PC-9 (cell line): ENCODE measurements at regions not wholly inside any gene's neighbourhood (a gene's known extent, or its start where the extent isn't known, plus 50 kb on each side); places are given as distances from the start of the nearest gene placed in this dataset.

Source experiments
- BruUV-seq: library from RNA; stranded (reverse); fragments of 400-500 nt; replicated peaks from 2 replicates; lab custom pipeline; 2021; lab: Mats Ljungman, UMichigan
- CTCF ChIA-PET: fragments of 300-600 bp; sonication (Branson Sonifier 250); formaldehyde crosslinking; loops from one replicate; lab custom pipeline; 2022; ENCODE audit warnings: antibody characterized with exemption; lab: Charles Lee
- POLR2A ChIA-PET: fragments of 300-600 bp; sonication (Branson Sonifier 250); formaldehyde crosslinking; loops from one replicate; lab custom pipeline; 2022; ENCODE audit warnings: antibody characterized with exemption; ENCODE audit not compliant: unreplicated experiment; lab: Charles Lee
- DNase-seq, 2 experiments: peaks; one replicate each; pipeline versions ENCODE4 v3.0.0 to v3.0.0-alpha.2; 2015 to 2022; ENCODE audit warnings: mixed read lengths in 1 of 2
- H2AFZ ChIP-seq: fragments of 200-600 bp; sonication (generic); 2 replicates; pipeline ENCODE4 v1.8.1; 2017; ENCODE audit warnings: antibody characterized with exemption
- H3F3A ChIP-seq: fragments of 200-600 bp; sonication (generic); 2 replicates; pipeline ENCODE4 v1.8.1; 2017; ENCODE audit warnings: antibody characterized with exemption, mild to moderate bottlenecking, low read depth; ENCODE audit not compliant: insufficient read depth
- H3K27ac ChIP-seq: fragments of 200-600 bp; sonication (generic); 2 replicates; pipeline ENCODE4 v1.6.1; 2016; ENCODE audit warnings: mixed run types
- H3K27me3 ChIP-seq: fragments of 200-600 bp; sonication (generic); 2 replicates; pipeline ENCODE4 v1.6.1; 2016; ENCODE audit warnings: low read depth, mixed run types; ENCODE audit not compliant: insufficient read depth
- H3K36me3 ChIP-seq: fragments of 200-600 bp; sonication (generic); 2 replicates; pipeline ENCODE4 v1.6.1; 2016; ENCODE audit warnings: low read depth, mixed run types
- H3K4me1 ChIP-seq: fragments of 200-600 bp; sonication (generic); replicated peaks from 2 replicates; pipeline ENCODE4 v1.6.1; 2016; ENCODE audit warnings: mixed run types; ENCODE audit not compliant: insufficient read depth
- H3K4me2 ChIP-seq: fragments of 200-600 bp; sonication (generic); 2 replicates; pipeline ENCODE4 v1.6.1; 2017; ENCODE audit warnings: mixed run types
- H3K4me3 ChIP-seq: fragments of 200-600 bp; sonication (generic); 2 replicates; pipeline ENCODE4 v1.6.1; 2016; ENCODE audit warnings: mixed run types
- H3K79me2 ChIP-seq: fragments of 200-600 bp; sonication (generic); 2 replicates; pipeline ENCODE4 v1.6.1; 2017; ENCODE audit warnings: low read depth, mixed run types
- H3K9me2 ChIP-seq: fragments of 200-600 bp; sonication (generic); 2 replicates; pipeline ENCODE4 v1.8.1; 2017; ENCODE audit warnings: mild to moderate bottlenecking; ENCODE audit not compliant: insufficient read depth
- H3K9me3 ChIP-seq: fragments of 200-600 bp; sonication (generic); 2 replicates; pipeline ENCODE4 v1.8.1; 2016; ENCODE audit warnings: low read depth; ENCODE audit not compliant: insufficient read depth
- H4K20me1 ChIP-seq: fragments of 200-600 bp; sonication (generic); 2 replicates; pipeline ENCODE4 v1.8.1; 2017; ENCODE audit not compliant: insufficient read depth
- EZH2 ChIP-seq: fragments of 200-600 bp; sonication (generic); IDR thresholded peaks from 2 replicates; pipeline ENCODE4 v1.8.0; 2017; ENCODE audit warnings: antibody characterized with exemption, low read depth
- intact Hi-C: fragments of 100-400 bp; cut with micrococcal nuclease; formaldehyde crosslinking; loops from one replicate; pipeline ENCODE4 v1.10.0; 2022; ENCODE audit not compliant: unreplicated experiment
- TF ChIP-seq, protein P1 (sequence below): fragments of 200-600 bp; sonication (generic); conservative IDR thresholded peaks from 2 replicates; pipeline ENCODE4 v1.6.1; 2017; ENCODE audit warnings: mixed run types, antibody characterized with exemption, mild to moderate bottlenecking, moderate library complexity

DNA sequence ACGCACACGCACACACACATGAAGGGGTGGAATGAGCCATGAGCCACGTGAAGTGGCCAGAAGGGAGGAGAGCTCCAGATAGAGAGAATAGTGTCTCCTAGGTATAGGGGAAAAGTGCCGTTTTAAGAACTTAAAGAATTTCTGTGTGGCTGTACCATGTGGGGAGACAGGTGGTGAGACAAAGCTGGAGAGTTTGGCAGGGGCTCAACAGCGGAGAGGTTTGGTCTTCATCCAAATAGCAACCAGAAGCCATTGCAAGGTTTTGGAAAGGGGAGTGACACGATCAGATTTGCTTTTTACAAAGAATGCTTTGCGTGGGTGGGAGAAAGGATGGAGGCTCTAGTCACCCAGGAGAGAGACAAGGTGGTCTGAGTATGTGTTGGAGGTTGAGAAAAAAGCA lies 146.0 kb downstream of the IL20RB start:
- H2AFZ ChIP-seq: no peak overlapping the region
- H3K27me3 ChIP-seq: peaks cover 55% of the 10 kb centered on the region; the same call in 1 of the 2 replicates
- H3K79me2 ChIP-seq: no peaks in the 10 kb centered on the region
- BruUV-seq: no TSS peak
- H3K9me2 ChIP-seq: no peaks in the 10 kb centered on the region
- CTCF ChIA-PET: interaction anchor here (0.7 kb wide), 1 partner anchor 90 kb away, joined by 3 read pairs; no protein-coding TSS in a partner anchor
- H3K27ac ChIP-seq: no peak overlapping the region
- no peaks in the 10 kb centered on the region for H3K4me1 ChIP-seq
- H4K20me1 ChIP-seq: no peaks in the 10 kb centered on the region
- POLR2A ChIA-PET: no interaction called here
- H3K4me2 ChIP-seq: no peak overlapping the region
- H3K9me3 ChIP-seq: no peaks in the 10 kb centered on the region
- no peaks in the 10 kb centered on the region for H3K36me3 ChIP-seq
- DNase-seq: no peak
- H3K4me3 ChIP-seq: no peak overlapping the region
- TF ChIP-seq EZH2: no peak
- TF ChIP-seq, protein P1, sequence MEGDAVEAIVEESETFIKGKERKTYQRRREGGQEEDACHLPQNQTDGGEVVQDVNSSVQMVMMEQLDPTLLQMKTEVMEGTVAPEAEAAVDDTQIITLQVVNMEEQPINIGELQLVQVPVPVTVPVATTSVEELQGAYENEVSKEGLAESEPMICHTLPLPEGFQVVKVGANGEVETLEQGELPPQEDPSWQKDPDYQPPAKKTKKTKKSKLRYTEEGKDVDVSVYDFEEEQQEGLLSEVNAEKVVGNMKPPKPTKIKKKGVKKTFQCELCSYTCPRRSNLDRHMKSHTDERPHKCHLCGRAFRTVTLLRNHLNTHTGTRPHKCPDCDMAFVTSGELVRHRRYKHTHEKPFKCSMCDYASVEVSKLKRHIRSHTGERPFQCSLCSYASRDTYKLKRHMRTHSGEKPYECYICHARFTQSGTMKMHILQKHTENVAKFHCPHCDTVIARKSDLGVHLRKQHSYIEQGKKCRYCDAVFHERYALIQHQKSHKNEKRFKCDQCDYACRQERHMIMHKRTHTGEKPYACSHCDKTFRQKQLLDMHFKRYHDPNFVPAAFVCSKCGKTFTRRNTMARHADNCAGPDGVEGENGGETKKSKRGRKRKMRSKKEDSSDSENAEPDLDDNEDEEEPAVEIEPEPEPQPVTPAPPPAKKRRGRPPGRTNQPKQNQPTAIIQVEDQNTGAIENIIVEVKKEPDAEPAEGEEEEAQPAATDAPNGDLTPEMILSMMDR: no peak
- intact Hi-C loops: loop anchor here (2.0 kb wide), 1 partner anchor 867 kb away; no protein-coding TSS in a partner anchor
- no peaks in the 10 kb centered on the region for H3F3A ChIP-seq

DNA sequence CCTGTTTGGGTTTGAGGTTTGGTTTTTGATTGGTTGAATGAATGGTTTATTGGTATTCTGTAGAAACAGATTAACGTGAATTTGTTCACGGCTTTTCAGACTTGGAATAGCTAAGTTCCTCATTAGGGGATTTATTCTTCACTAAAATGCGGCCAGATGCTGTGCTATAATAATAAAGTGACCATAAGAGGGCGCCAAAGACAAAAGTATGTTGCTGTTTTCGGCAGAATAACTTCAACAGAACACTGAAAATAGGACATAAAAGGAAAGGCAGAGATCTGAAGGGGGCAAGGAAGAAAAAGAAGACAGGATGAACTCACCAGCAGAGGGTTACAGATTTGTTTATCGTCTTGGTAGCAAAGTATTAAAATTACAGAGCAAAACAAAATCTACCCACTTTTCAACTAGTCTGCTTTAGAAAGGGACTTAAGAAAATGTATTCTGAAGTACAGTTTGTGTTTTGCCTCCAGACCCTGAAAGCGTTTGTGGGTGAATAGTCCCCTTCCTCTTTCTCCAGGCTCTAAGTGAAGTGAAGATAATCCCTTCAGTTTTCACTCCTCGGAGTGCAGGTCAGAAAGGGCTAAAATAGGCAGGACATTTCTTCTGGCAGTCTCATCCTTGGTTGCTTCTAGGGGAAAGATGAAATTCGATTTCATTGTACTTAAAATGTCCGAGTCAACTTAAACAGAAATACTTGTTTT lies 147.6 kb downstream of the IL20RB start:
- no TSS peak for BruUV-seq
- H3K4me3 ChIP-seq: no peak overlapping the region
- H3K79me2 ChIP-seq: no peaks in the 10 kb centered on the region
- no peak overlapping the region for H3K27ac ChIP-seq
- no peaks in the 10 kb centered on the region for H3K4me1 ChIP-seq
- POLR2A ChIA-PET: interaction anchor here (0.6 kb wide), 1 partner anchor 318 kb away, joined by 4 read pairs; no protein-coding TSS in a partner anchor
- H3F3A ChIP-seq: no peaks in the 10 kb centered on the region
- H3K9me3 ChIP-seq: no peaks in the 10 kb centered on the region
- no peaks in the 10 kb centered on the region for H4K20me1 ChIP-seq
- intact Hi-C loops: loop anchor here (1.0 to 5.0 kb wide), 5 partner anchors 73 to 947 kb away; no protein-coding TSS in a partner anchor
- no peak overlapping the region for H3K4me2 ChIP-seq
- DNase-seq: peak; percentile 21 to 50
- no peaks in the 10 kb centered on the region for H3K9me2 ChIP-seq
- no peak overlapping the region for H2AFZ ChIP-seq
- CTCF ChIA-PET: interaction anchor here (0.6 kb wide), 2 partner anchors 938 to 939 kb away, joined by 3 to 4 read pairs; no protein-coding TSS in a partner anchor
- TF ChIP-seq, protein P1: peak; percentile 83
- no peak for TF ChIP-seq EZH2
- H3K27me3 ChIP-seq: peaks cover 52% of the 10 kb centered on the region; the same call in 1 of the 2 replicates
- H3K36me3 ChIP-seq: no peaks in the 10 kb centered on the region

DNA sequence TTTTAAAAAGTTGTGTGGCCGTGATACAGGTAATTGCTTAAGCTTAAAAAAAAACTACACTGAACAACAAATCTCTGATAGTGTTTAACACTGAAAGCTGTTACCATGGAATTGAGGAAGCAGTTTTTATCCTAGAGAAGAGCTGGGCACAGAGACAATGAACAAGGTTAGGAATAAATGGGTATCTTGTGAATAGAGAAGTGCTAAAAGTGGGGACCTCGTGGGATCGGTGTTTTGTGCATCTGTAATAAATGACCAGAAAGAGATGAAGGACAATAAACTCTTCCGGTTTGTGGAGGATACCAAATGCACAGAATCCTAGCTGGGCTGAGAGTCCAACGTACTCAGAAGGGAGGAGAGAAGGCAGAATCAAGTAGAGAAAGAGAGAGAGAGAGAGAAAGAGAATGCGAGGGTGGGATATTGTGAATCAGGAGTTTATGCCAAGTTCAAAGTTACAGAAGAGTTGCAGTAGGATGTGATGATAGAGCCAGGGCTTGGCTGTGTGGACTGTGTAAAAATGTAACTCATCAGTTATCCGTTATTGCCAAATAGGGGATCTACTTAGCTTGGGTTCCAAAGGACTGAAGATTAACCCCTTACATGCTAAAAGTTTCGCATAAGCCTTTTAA lies 148.9 kb downstream of the IL20RB start:
- intact Hi-C loops: loop anchor here (5.0 kb wide), 2 partner anchors 74 to 586 kb away; no protein-coding TSS in a partner anchor
- no peaks in the 10 kb centered on the region for H3K9me3 ChIP-seq
- no peak overlapping the region for H3K27ac ChIP-seq
- H4K20me1 ChIP-seq: no peaks in the 10 kb centered on the region
- ChIA-PET POLR2A (no interaction called here), CTCF (no interaction called here)
- H3K4me1 ChIP-seq: no peaks in the 10 kb centered on the region
- H2AFZ ChIP-seq: no peak overlapping the region
- no peak overlapping the region for H3K4me3 ChIP-seq
- H3K4me2 ChIP-seq: no peak overlapping the region
- BruUV-seq: no TSS peak
- TF ChIP-seq, protein P1: no peak
- TF ChIP-seq EZH2: no peak
- no peaks in the 10 kb centered on the region for H3K36me3 ChIP-seq
- peaks cover 50% of the 10 kb centered on the region; the same call in 1 of the 2 replicates for H3K27me3 ChIP-seq
- H3K79me2 ChIP-seq: no peaks in the 10 kb centered on the region
- no peaks in the 10 kb centered on the region for H3K9me2 ChIP-seq
- DNase-seq: no peak
- no peaks in the 10 kb centered on the region for H3F3A ChIP-seq
